Loucy (cell line): ENCODE measurements at regions not wholly inside any gene's neighbourhood (a gene's known extent, or its start where the extent isn't known, plus 50 kb on each side); places are given as distances from the start of the nearest gene placed in this dataset.

Experiments
- H2AFZ ChIP-seq: fragments of 200-600 bp; sonication (generic); 2 replicates; pipeline ENCODE4 v1.6.0; 2016; ENCODE audit warnings: antibody characterized with exemption, mild to moderate bottlenecking, low read length, moderate library complexity
- H3F3A ChIP-seq: fragments of 200-600 bp; 2 replicates; pipeline ENCODE4 v1.6.0; 2016; ENCODE audit warnings: antibody characterized with exemption, low read depth, mild to moderate bottlenecking
- H3K27me3 ChIP-seq: fragments of 200-600 bp; sonication (generic); 2 replicates; pipeline ENCODE4 v1.6.1; 2014; ENCODE audit warnings: low read length, mild to moderate bottlenecking; ENCODE audit not compliant: insufficient read depth, poor library complexity, severe bottlenecking
- H3K36me3 ChIP-seq: fragments of 200-600 bp; sonication (generic); 2 replicates; pipeline ENCODE4 v1.6.1; 2016; ENCODE audit warnings: low read length; ENCODE audit not compliant: insufficient read depth
- H3K4me1 ChIP-seq: fragments of 200-600 bp; sonication (generic); 2 replicates; pipeline ENCODE4 v1.5.1; 2014; ENCODE audit warnings: low read length, mild to moderate bottlenecking; ENCODE audit not compliant: insufficient read depth, poor library complexity, severe bottlenecking
- H3K4me2 ChIP-seq: fragments of 200-600 bp; sonication (generic); 2 replicates; pipeline ENCODE4 v1.6.0; 2014; ENCODE audit warnings: antibody characterized with exemption, low read length, low read depth, mild to moderate bottlenecking; ENCODE audit not compliant: poor library complexity, severe bottlenecking
- H3K4me3 ChIP-seq: fragments of 200-600 bp; sonication (generic); 2 replicates; pipeline ENCODE4 v1.5.1; 2014; ENCODE audit warnings: low read length, mild to moderate bottlenecking, mixed read lengths; ENCODE audit not compliant: poor library complexity, severe bottlenecking
- H3K79me2 ChIP-seq: fragments of 200-600 bp; sonication (generic); 2 replicates; pipeline ENCODE4 v1.6.1; 2014; ENCODE audit warnings: low read length; ENCODE audit not compliant: insufficient read depth
- H3K9ac ChIP-seq: fragments of 200-600 bp; sonication (generic); 2 replicates; pipeline ENCODE4 v1.6.0; 2014; ENCODE audit warnings: mild to moderate bottlenecking, low read depth, low read length, moderate library complexity; ENCODE audit not compliant: poor library complexity, severe bottlenecking
- H3K9me2 ChIP-seq: fragments of 200-600 bp; sonication (generic); replicated peaks from 2 replicates; pipeline ENCODE4 v1.6.1; 2016; ENCODE audit warnings: low read depth, low read length, mixed read lengths
- H3K9me3 ChIP-seq: fragments of 200-600 bp; sonication (generic); 2 replicates; pipeline ENCODE4 v1.6.1; 2014; ENCODE audit warnings: mild to moderate bottlenecking, antibody characterized with exemption, low read length, low read depth; ENCODE audit not compliant: insufficient read depth
- H4K20me1 ChIP-seq: fragments of 200-600 bp; sonication (generic); 2 replicates; pipeline ENCODE4 v1.6.0; 2014; ENCODE audit warnings: antibody characterized with exemption, low read length, mild to moderate bottlenecking; ENCODE audit not compliant: insufficient read depth, poor library complexity, severe bottlenecking
- EZH2phosphoT487 ChIP-seq: fragments of 200-600 bp; IDR thresholded peaks from 2 replicates; pipeline ENCODE4 v1.6.1; 2018; ENCODE audit warnings: antibody characterized with exemption, mild to moderate bottlenecking, moderate library complexity, borderline replicate concordance
- TF ChIP-seq, protein P1 (sequence below): fragments of 200-600 bp; sonication (generic); conservative IDR thresholded peaks from 2 replicates; pipeline ENCODE4 v1.5.1; 2014; ENCODE audit warnings: mild to moderate bottlenecking, antibody characterized with exemption, low read length

DNA sequence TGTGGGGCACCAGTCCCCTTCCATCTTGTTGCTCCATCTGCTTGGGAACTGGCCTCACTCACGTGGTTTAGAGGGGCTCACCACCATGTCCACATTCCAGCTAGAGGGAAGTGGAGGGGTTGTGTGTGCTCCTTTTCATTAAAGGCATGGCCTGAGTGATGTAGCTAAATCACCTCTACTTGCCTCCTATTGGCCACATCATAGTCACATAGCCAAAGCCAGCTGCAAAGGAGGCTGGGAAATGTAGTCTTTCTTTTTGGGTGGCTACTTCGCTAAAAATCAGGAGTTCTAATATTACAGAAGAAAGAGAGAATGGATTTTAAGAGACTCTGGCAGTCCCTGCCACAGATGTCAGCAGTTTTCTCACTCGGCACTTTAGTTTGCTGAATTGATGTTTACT lies 63.0 kb upstream of the ALX4 start:
- H3K9me3 ChIP-seq, result no peaks in the 10 kb centered on the region
- H3K4me1 ChIP-seq, result no peaks in the 10 kb centered on the region
- no peaks in the 10 kb centered on the region for H3K9me2 ChIP-seq
- H4K20me1 ChIP-seq, result no peaks in the 10 kb centered on the region
- H3K36me3 ChIP-seq, result no peaks in the 10 kb centered on the region
- H3K79me2 ChIP-seq, result no peaks in the 10 kb centered on the region
- no peak overlapping the region for H3K9ac ChIP-seq
- TF ChIP-seq EZH2phosphoT487, result no peak
- no peaks in the 10 kb centered on the region for H3F3A ChIP-seq
- no peak overlapping the region for H2AFZ ChIP-seq
- H3K4me2 ChIP-seq, result no peak overlapping the region
- no peak overlapping the region for H3K4me3 ChIP-seq
- no peaks in the 10 kb centered on the region for H3K27me3 ChIP-seq

DNA sequence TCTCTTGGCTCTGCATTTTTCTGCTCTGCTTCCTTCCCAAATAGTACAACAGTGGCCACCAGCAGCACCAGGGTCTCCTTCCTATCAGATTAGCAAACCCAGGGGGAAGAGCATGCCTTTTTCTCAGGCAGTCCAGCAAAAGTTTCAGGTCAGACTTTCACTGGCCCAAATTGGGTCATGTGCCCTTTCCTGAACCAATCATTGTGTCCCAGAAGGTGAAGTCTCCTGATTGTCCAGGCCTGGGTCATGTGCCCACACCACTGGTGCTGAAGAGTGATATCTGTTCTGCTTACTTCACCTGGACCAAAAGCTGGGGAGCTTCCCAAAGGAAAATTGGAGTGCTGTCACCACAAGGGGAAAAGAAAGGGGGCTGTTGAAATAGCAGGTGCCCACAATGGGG lies 64.1 kb upstream of the ALX4 start:
- no peaks in the 10 kb centered on the region for H3F3A ChIP-seq
- H3K9me3 ChIP-seq, result no peaks in the 10 kb centered on the region
- H3K27me3 ChIP-seq, result no peaks in the 10 kb centered on the region
- no peak overlapping the region for H3K4me3 ChIP-seq
- no peak overlapping the region for H2AFZ ChIP-seq
- H3K4me2 ChIP-seq, result no peak overlapping the region
- H3K9me2 ChIP-seq, result no peaks in the 10 kb centered on the region
- TF ChIP-seq, protein P1, sequence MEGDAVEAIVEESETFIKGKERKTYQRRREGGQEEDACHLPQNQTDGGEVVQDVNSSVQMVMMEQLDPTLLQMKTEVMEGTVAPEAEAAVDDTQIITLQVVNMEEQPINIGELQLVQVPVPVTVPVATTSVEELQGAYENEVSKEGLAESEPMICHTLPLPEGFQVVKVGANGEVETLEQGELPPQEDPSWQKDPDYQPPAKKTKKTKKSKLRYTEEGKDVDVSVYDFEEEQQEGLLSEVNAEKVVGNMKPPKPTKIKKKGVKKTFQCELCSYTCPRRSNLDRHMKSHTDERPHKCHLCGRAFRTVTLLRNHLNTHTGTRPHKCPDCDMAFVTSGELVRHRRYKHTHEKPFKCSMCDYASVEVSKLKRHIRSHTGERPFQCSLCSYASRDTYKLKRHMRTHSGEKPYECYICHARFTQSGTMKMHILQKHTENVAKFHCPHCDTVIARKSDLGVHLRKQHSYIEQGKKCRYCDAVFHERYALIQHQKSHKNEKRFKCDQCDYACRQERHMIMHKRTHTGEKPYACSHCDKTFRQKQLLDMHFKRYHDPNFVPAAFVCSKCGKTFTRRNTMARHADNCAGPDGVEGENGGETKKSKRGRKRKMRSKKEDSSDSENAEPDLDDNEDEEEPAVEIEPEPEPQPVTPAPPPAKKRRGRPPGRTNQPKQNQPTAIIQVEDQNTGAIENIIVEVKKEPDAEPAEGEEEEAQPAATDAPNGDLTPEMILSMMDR, result no peak
- no peaks in the 10 kb centered on the region for H3K79me2 ChIP-seq
- H3K9ac ChIP-seq, result no peak overlapping the region
- H3K36me3 ChIP-seq, result no peaks in the 10 kb centered on the region
- H4K20me1 ChIP-seq, result no peaks in the 10 kb centered on the region
- H3K4me1 ChIP-seq, result no peaks in the 10 kb centered on the region

DNA sequence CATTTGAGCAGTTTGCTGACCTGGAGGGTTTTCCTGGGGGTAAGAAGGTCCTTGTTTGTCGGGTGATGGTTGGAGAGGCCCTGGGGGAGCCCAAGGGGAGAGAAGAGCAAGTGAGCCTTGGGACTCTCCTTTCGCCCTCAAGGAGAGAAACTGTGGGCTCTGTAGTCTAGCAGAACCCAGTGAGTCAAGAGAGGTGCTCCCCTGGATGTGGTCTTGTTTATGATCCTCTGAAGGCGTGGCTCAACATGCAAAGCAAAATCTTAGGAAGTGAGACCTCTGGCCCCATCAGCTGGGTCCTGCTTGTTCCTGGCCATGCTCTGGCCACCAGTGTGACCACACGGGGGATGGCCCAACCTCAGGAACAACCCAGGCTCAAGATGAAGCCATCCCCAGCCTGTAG lies 66.5 kb upstream of the ALX4 start:
- Histone ChIP-seq H4K20me1 (no peaks in the 10 kb centered on the region), H3K9me2 (no peaks in the 10 kb centered on the region), H3K9ac (no peak overlapping the region), H2AFZ (no peak overlapping the region), H3K36me3 (no peaks in the 10 kb centered on the region), H3K79me2 (no peaks in the 10 kb centered on the region), H3K27me3 (no peaks in the 10 kb centered on the region), H3K4me3 (no peak overlapping the region), H3K9me3 (no peaks in the 10 kb centered on the region), H3K4me2 (no peak overlapping the region), H3K4me1 (no peaks in the 10 kb centered on the region), H3F3A (no peaks in the 10 kb centered on the region)
- TF ChIP-seq, protein P1, result no peak
- no peak for TF ChIP-seq EZH2phosphoT487

DNA sequence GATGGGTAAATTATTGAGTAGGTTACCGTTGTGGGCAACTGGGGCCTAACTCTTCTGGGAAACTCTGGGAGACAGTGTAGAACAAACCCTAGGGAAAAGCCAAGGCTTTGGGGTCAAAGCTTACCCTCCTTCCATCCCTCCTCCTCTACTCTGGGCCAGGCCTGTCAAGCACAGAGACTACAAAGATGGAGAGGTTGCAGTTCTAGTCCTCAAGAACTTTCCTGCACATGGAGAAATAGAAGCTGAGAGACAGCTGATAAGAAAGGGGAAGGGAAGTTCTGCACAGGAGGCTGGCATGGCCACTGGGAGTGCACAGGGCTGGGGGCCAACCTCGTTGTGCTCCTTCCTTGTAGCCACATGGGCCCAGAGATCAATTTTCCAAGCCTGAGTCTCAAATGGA lies 67.2 kb upstream of the ALX4 start:
- Histone ChIP-seq H2AFZ (no peak overlapping the region), H3K36me3 (no peaks in the 10 kb centered on the region), H4K20me1 (no peaks in the 10 kb centered on the region), H3K9me2 (no peaks in the 10 kb centered on the region), H3K4me3 (no peak overlapping the region), H3K4me1 (no peaks in the 10 kb centered on the region), H3K79me2 (no peaks in the 10 kb centered on the region), H3K9ac (no peak overlapping the region), H3K27me3 (no peaks in the 10 kb centered on the region), H3K4me2 (no peak overlapping the region), H3F3A (no peaks in the 10 kb centered on the region), H3K9me3 (no peaks in the 10 kb centered on the region)
- no peak for TF ChIP-seq EZH2phosphoT487
- TF ChIP-seq, protein P1, result no peak
